IPS-20b (cell line): ENCODE measurements at regions not wholly inside any gene's neighbourhood (a gene's known extent, or its start where the extent isn't known, plus 50 kb on each side); places are given as distances from the start of the nearest gene placed in this dataset.

Experiments
- H3K27ac ChIP-seq: one replicate; pipeline ENCODE4 v1.5.1; 2013; ENCODE audit warnings: low read length
- H3K27me3 ChIP-seq: 2 replicates; pipeline ENCODE4 v1.6.1; 2013; ENCODE audit warnings: mild to moderate bottlenecking, low read length, inconsistent platforms; ENCODE audit not compliant: insufficient read depth
- H3K36me3 ChIP-seq: 2 replicates; pipeline ENCODE4 v1.6.1; 2013; ENCODE audit warnings: low read depth, mild to moderate bottlenecking, inconsistent platforms, low read length, moderate library complexity; ENCODE audit not compliant: insufficient read depth
- H3K4me1 ChIP-seq: 2 replicates; pipeline ENCODE4 v1.6.1; 2013; ENCODE audit warnings: mild to moderate bottlenecking, control low read depth, inconsistent platforms, low read length, moderate library complexity; ENCODE audit not compliant: insufficient read depth
- H3K4me3 ChIP-seq: 2 replicates; pipeline ENCODE4 v1.5.1; 2013; ENCODE audit warnings: mild to moderate bottlenecking, low read length, inconsistent platforms
- H3K9ac ChIP-seq: 2 replicates; pipeline ENCODE4 v1.6.1; 2013; ENCODE audit warnings: low read depth, mild to moderate bottlenecking, inconsistent platforms, low read length, moderate library complexity
- H3K9me3 ChIP-seq: 2 replicates; pipeline ENCODE4 v1.6.1; 2013; ENCODE audit warnings: mild to moderate bottlenecking, low read depth, low read length, inconsistent platforms; ENCODE audit not compliant: insufficient read depth

- Histone ChIP-seq H3K4me3 (no peak overlapping the region), H3K4me1 (no peaks in the 10 kb centered on the region), H3K9me3 (no peaks in the 10 kb centered on the region), H3K9ac (no peak overlapping the region), H3K36me3 (no peaks in the 10 kb centered on the region), H3K27me3 (no peaks in the 10 kb centered on the region), H3K27ac (no peak overlapping the region)
Measured at GRCh38 chr2:76252704-76253103, 542.0 kb upstream of the GCFC2 start.

- Histone ChIP-seq H3K4me1 (no peaks in the 10 kb centered on the region), H3K4me3 (no peak overlapping the region), H3K9ac (no peak overlapping the region), H3K27me3 (no peaks in the 10 kb centered on the region), H3K9me3 (no peaks in the 10 kb centered on the region), H3K27ac (no peak overlapping the region), H3K36me3 (no peaks in the 10 kb centered on the region)
Measured at GRCh38 chr2:76251342-76251741, 540.6 kb upstream of the GCFC2 start.

- Histone ChIP-seq H3K36me3 (no peaks in the 10 kb centered on the region), H3K4me3 (no peak overlapping the region), H3K4me1 (no peaks in the 10 kb centered on the region), H3K27me3 (no peaks in the 10 kb centered on the region), H3K27ac (no peak overlapping the region), H3K9me3 (no peaks in the 10 kb centered on the region), H3K9ac (no peak overlapping the region)
Measured at GRCh38 chr2:76247006-76247405, 536.3 kb upstream of the GCFC2 start.

- no peaks in the 10 kb centered on the region for H3K27me3 ChIP-seq
- H3K4me1 ChIP-seq = peaks cover 15% of the 10 kb centered on the region
- H3K9me3 ChIP-seq = no peaks in the 10 kb centered on the region
- H3K27ac ChIP-seq = no peak overlapping the region
- no peaks in the 10 kb centered on the region for H3K36me3 ChIP-seq
- no peak overlapping the region for H3K4me3 ChIP-seq
- H3K9ac ChIP-seq = no peak overlapping the region
Measured at GRCh38 chr2:76211991-76212985, 501.6 kb upstream of the GCFC2 start.

- Histone ChIP-seq H3K4me3 (no peak overlapping the region), H3K9me3 (no peaks in the 10 kb centered on the region), H3K9ac (no peak overlapping the region), H3K27ac (no peak overlapping the region), H3K4me1 (peaks cover 15% of the 10 kb centered on the region), H3K36me3 (no peaks in the 10 kb centered on the region), H3K27me3 (no peaks in the 10 kb centered on the region)
Measured at GRCh38 chr2:76210551-76210950, 499.8 kb upstream of the GCFC2 start.

GRCh38 chr2:76204048-76204447 is 493.3 kb upstream of the GCFC2 start:
- H3K9me3 ChIP-seq = no peaks in the 10 kb centered on the region
- no peak overlapping the region for H3K4me3 ChIP-seq
- no peaks in the 10 kb centered on the region for H3K36me3 ChIP-seq
- no peaks in the 10 kb centered on the region for H3K4me1 ChIP-seq
- H3K9ac ChIP-seq = no peak overlapping the region
- H3K27ac ChIP-seq = no peak overlapping the region
- H3K27me3 ChIP-seq = no peaks in the 10 kb centered on the region

- Histone ChIP-seq H3K27me3 (no peaks in the 10 kb centered on the region), H3K4me3 (no peak overlapping the region), H3K9ac (no peak overlapping the region), H3K27ac (no peak overlapping the region), H3K9me3 (no peaks in the 10 kb centered on the region), H3K4me1 (no peaks in the 10 kb centered on the region), H3K36me3 (no peaks in the 10 kb centered on the region)
Measured at GRCh38 chr2:76202866-76203265, 492.2 kb upstream of the GCFC2 start.

GRCh38 chr2:76197842-76198448 is 487.2 kb upstream of the GCFC2 start:
- H3K36me3 ChIP-seq = no peaks in the 10 kb centered on the region

GRCh38 chr2:76197428-76197827 is 486.7 kb upstream of the GCFC2 start:
- Histone ChIP-seq H3K4me1 (no peaks in the 10 kb centered on the region), H3K27me3 (no peaks in the 10 kb centered on the region), H3K36me3 (no peaks in the 10 kb centered on the region), H3K4me3 (no peak overlapping the region), H3K9me3 (no peaks in the 10 kb centered on the region), H3K9ac (no peak overlapping the region), H3K27ac (no peak overlapping the region)

More at GRCh38 chr2:76197842-76198448, 487.2 kb upstream of the GCFC2 start:
- Histone ChIP-seq H3K9me3 (no peaks in the 10 kb centered on the region), H3K9ac (no peak overlapping the region), H3K27me3 (no peaks in the 10 kb centered on the region), H3K4me3 (no peak overlapping the region), H3K27ac (no peak overlapping the region), H3K4me1 (no peaks in the 10 kb centered on the region)

- Histone ChIP-seq H3K4me1 (no peaks in the 10 kb centered on the region), H3K36me3 (no peaks in the 10 kb centered on the region), H3K9ac (no peak overlapping the region), H3K4me3 (no peak overlapping the region), H3K27me3 (no peaks in the 10 kb centered on the region), H3K27ac (no peak overlapping the region), H3K9me3 (no peaks in the 10 kb centered on the region)
Measured at GRCh38 chr2:76194031-76194775, 483.5 kb upstream of the GCFC2 start.

GRCh38 chr2:76193089-76193488 is 482.4 kb upstream of the GCFC2 start:
- Histone ChIP-seq H3K4me3 (no peak overlapping the region), H3K27me3 (no peaks in the 10 kb centered on the region), H3K27ac (no peak overlapping the region), H3K36me3 (no peaks in the 10 kb centered on the region), H3K9ac (no peak overlapping the region), H3K4me1 (no peaks in the 10 kb centered on the region), H3K9me3 (no peaks in the 10 kb centered on the region)
